Vagina (tissue), 2 donors: ENCODE measurements at regions not wholly inside any gene's neighbourhood (a gene's known extent, or its start where the extent isn't known, plus 50 kb on each side); places are given as distances from the start of the nearest gene placed in this dataset.

Source experiments
- POLR2A ChIP-seq, 2 donors: fragments of 450-650 bp; IDR thresholded peaks; one replicate each; pipeline ENCODE4 v1.6.1; 2017; ENCODE audit warnings: antibody characterized with exemption in 2 of 2, mild to moderate bottlenecking in 2 of 2, moderate library complexity in 2 of 2
- POLR2AphosphoS5 ChIP-seq, 2 donors: sonication (generic); formaldehyde crosslinking; IDR thresholded peaks; one replicate each; pipeline ENCODE4 v1.9.0; 2017; ENCODE audit warnings: antibody characterized with exemption in 2 of 2, mild to moderate bottlenecking in 2 of 2, low read depth in 1 of 2; ENCODE audit not compliant: insufficient read depth in 1 of 2
- TF ChIP-seq, protein P1 (sequence below), 3 experiments: fragments of 450-650 bp in 2 of 3; fragments of 200-600 bp in 1 of 3; sonication (generic) in 1 of 3; IDR thresholded peaks; one replicate each; pipeline ENCODE4 v1.5.1; 2017 to 2019; ENCODE audit warnings: antibody characterized with exemption in 3 of 3, mild to moderate bottlenecking in 2 of 3, moderate library complexity in 2 of 3

DNA sequence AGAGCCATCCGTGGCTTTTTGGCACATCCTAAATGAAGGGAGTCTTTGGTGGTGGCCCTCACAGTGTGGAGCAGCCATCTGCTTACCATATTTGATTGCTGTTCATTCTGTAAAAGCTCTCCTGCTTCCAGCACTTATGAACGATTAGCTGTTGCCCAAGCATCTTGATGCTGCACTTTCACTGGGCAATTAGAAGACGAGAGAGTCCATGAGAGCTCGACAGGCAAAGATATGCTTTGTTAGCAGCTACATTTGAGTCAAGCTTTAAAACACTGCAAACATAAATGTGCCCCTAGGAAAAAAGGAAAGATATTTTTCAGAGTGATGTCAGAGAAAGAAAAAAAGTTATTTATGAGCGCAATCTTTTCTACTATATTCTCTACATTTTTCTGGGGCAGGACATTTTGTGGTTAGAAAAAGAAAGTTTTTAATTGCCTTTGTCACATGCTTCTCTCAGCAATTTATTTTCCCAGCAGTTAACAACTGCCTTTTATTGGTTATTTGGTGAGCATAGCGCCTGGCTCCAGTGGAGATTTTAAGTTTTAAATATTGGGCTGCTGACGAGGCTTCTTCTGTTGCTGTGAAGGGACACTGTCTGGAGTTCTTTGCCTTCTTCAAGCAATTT is 468.4 kb downstream of the C3orf38 start:
- TF ChIP-seq, protein P1, sequence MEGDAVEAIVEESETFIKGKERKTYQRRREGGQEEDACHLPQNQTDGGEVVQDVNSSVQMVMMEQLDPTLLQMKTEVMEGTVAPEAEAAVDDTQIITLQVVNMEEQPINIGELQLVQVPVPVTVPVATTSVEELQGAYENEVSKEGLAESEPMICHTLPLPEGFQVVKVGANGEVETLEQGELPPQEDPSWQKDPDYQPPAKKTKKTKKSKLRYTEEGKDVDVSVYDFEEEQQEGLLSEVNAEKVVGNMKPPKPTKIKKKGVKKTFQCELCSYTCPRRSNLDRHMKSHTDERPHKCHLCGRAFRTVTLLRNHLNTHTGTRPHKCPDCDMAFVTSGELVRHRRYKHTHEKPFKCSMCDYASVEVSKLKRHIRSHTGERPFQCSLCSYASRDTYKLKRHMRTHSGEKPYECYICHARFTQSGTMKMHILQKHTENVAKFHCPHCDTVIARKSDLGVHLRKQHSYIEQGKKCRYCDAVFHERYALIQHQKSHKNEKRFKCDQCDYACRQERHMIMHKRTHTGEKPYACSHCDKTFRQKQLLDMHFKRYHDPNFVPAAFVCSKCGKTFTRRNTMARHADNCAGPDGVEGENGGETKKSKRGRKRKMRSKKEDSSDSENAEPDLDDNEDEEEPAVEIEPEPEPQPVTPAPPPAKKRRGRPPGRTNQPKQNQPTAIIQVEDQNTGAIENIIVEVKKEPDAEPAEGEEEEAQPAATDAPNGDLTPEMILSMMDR (IDR thresholded peaks at IDR 0.05) = no peak
- TF ChIP-seq POLR2AphosphoS5 (IDR thresholded peaks at IDR 0.05; ENCODE audit: insufficient read depth in 1 of 2, low read depth in 1 of 2) (no peak), POLR2A (IDR thresholded peaks at IDR 0.05) (no peak)
